Suprapubic skin (tissue), 4 donors: ENCODE measurements at regions not wholly inside any gene's neighbourhood (a gene's known extent, or its start where the extent isn't known, plus 50 kb on each side); places are given as distances from the start of the nearest gene placed in this dataset.

ENCODE experiments used
- DNase-seq, 2 donors: peaks; one replicate each; pipeline ENCODE4 v3.0.0-alpha.2; 2019; ENCODE audit warnings: low spot score in 2 of 2
- H3K27ac ChIP-seq: fragments of 200-600 bp; sonication (generic); one replicate; pipeline ENCODE4 v1.5.1; 2019
- H3K27me3 ChIP-seq: fragments of 200-600 bp; sonication (generic); one replicate; pipeline ENCODE4 v1.5.1; 2019
- H3K36me3 ChIP-seq: fragments of 200-600 bp; sonication (generic); one replicate; pipeline ENCODE4 v1.5.1; 2019
- H3K4me1 ChIP-seq: fragments of 200-600 bp; sonication (generic); one replicate; pipeline ENCODE4 v1.5.1; 2019
- H3K4me3 ChIP-seq: fragments of 200-600 bp; sonication (generic); one replicate; pipeline ENCODE4 v1.5.1; 2019; ENCODE audit warnings: mild to moderate bottlenecking
- H3K9me3 ChIP-seq: fragments of 200-600 bp; sonication (generic); one replicate; pipeline ENCODE4 v1.5.1; 2019
- CTCF ChIP-seq, 2 donors: fragments of 200-600 bp in 1 of 2; fragments of 450-650 bp in 1 of 2; sonication (generic) in 1 of 2; IDR thresholded peaks; one replicate each; pipeline ENCODE4 v1.5.1; 2016 to 2019; ENCODE audit warnings: antibody characterized with exemption in 2 of 2, mild to moderate bottlenecking in 1 of 2, moderate library complexity in 1 of 2
- EP300 ChIP-seq: sonication (generic); formaldehyde crosslinking; IDR thresholded peaks from one replicate; pipeline ENCODE4 v1.6.1; 2017; ENCODE audit warnings: antibody characterized with exemption
- POLR2A ChIP-seq, 2 donors: fragments of 450-650 bp; IDR thresholded peaks; one replicate each; pipeline ENCODE4 v1.6.1; 2017; ENCODE audit warnings: antibody characterized with exemption in 2 of 2, mild to moderate bottlenecking in 2 of 2, moderate library complexity in 2 of 2
- POLR2AphosphoS5 ChIP-seq, 3 donors: sonication (generic); formaldehyde crosslinking; IDR thresholded peaks; one replicate each; pipeline ENCODE4 v1.6.1; 2017; ENCODE audit warnings: antibody characterized with exemption in 3 of 3
- WGBS: methylation state at CpG from one replicate; pipeline ENCODE4 v1.1.5; 2018; 5-methylcytosine and 5-hydroxymethylcytosine counted together

GRCh38 chr10:45063591-45064231 is 63.0 kb downstream of the ZNF22 start:
- 61% methylated on average over 8 of the region's 8 CpGs for WGBS
- H3K4me1 ChIP-seq, result peaks cover 19% of the 10 kb centered on the region

GRCh38 chr10:45064998-45065397 is 64.3 kb downstream of the ZNF22 start:
- H3K36me3 ChIP-seq, result no peaks in the 10 kb centered on the region
- no peak overlapping the region for H3K4me3 ChIP-seq
- H3K4me1 ChIP-seq, result peaks cover 19% of the 10 kb centered on the region
- WGBS, result 60% methylated on average over 3 of the region's 3 CpGs
- no peak for DNase-seq
- H3K9me3 ChIP-seq, result no peaks in the 10 kb centered on the region
- H3K27ac ChIP-seq, result no peak overlapping the region
- no peak for TF ChIP-seq POLR2AphosphoS5 (IDR thresholded peaks at IDR 0.05)
- TF ChIP-seq POLR2A (IDR thresholded peaks at IDR 0.05), result no peak
- TF ChIP-seq EP300, result no peak
- no peak for TF ChIP-seq CTCF (IDR thresholded peaks at IDR 0.05)
- no peaks in the 10 kb centered on the region for H3K27me3 ChIP-seq

More at GRCh38 chr10:45063591-45064231, 63.0 kb downstream of the ZNF22 start:
- Histone ChIP-seq H3K27ac (peak overlapping the region; percentile 27), H3K27me3 (no peaks in the 10 kb centered on the region), H3K36me3 (no peaks in the 10 kb centered on the region), H3K4me3 (no peak overlapping the region), H3K9me3 (no peaks in the 10 kb centered on the region)
- TF ChIP-seq CTCF (IDR thresholded peaks at IDR 0.05) (no peak), POLR2A (IDR thresholded peaks at IDR 0.05) (no peak)
- DNase-seq, result no peak

GRCh38 chr10:45071043-45071813 is 70.5 kb downstream of the ZNF22 start:
- 95% methylated on average over 14 of the region's 14 CpGs for WGBS
- H3K27ac ChIP-seq, result no peak overlapping the region
- no peak for TF ChIP-seq POLR2A (IDR thresholded peaks at IDR 0.05)
- TF ChIP-seq CTCF (IDR thresholded peaks at IDR 0.05), result no peak
- no peak for TF ChIP-seq POLR2AphosphoS5 (IDR thresholded peaks at IDR 0.05)
- no peaks in the 10 kb centered on the region for H3K36me3 ChIP-seq
- DNase-seq, result no peak
- H3K27me3 ChIP-seq, result no peaks in the 10 kb centered on the region
- H3K4me3 ChIP-seq, result no peak overlapping the region
- no peaks in the 10 kb centered on the region for H3K4me1 ChIP-seq
- no peaks in the 10 kb centered on the region for H3K9me3 ChIP-seq

DNA sequence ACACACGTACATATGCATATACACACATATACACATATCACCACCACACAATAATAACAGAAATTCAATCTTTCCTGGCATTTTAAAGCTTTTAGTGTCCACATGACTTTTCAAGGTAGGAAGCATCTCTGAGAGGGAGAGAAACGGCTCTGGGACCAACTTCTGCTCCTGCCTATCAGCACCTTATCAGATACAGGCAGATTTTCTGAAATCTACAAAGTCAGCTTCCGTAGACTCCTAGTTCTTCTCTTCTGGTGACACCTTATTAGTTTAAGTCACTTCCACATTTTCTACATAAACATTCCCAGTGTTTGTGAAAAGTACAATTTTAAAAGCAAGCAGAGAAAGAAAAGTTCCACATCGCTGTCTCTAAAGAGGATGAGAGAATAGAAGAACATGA is 74.5 kb downstream of the ZNF22 start:
- TF ChIP-seq CTCF (IDR thresholded peaks at IDR 0.05) (no peak), POLR2AphosphoS5 (IDR thresholded peaks at IDR 0.05) (no peak), POLR2A (IDR thresholded peaks at IDR 0.05) (no peak), EP300 (no peak)
- H3K4me3 ChIP-seq, result no peak overlapping the region
- H3K9me3 ChIP-seq, result no peaks in the 10 kb centered on the region
- no peaks in the 10 kb centered on the region for H3K27me3 ChIP-seq
- DNase-seq, result no peak
- H3K36me3 ChIP-seq, result no peaks in the 10 kb centered on the region
- H3K4me1 ChIP-seq, result no peaks in the 10 kb centered on the region
- H3K27ac ChIP-seq, result no peak overlapping the region
- 65% methylated on average over 4 of the region's 4 CpGs for WGBS

DNA sequence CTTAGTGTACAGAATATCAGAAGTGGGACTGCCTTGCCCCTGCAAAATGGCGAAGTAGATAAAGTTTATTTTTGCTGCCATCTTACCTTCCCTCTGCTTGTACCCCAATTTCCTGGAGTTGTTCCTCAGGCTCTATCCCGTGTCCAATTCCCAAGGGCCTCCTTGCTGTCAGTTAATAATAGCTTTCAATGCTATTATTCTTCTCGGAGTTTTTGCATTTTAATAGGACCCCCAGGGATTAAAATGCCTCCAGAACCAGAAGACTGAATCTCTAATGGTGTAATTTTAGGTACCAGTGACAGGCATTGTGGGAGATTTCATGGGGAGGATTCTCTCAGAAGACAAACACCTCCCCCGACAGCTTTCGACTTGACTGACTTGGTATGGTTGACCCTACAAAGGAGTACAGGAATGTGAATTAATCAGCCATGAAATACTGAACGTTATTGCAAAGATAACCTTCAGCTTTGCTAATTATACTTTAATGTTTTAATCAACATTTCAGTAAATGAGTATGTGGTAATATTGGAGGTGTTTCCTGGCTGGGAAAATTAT is 75.2 kb downstream of the ZNF22 start:
- 57% methylated on average over 6 of the region's 6 CpGs for WGBS
- Histone ChIP-seq H3K27ac (no peak overlapping the region), H3K9me3 (no peaks in the 10 kb centered on the region), H3K4me1 (no peaks in the 10 kb centered on the region), H3K36me3 (no peaks in the 10 kb centered on the region), H3K27me3 (no peaks in the 10 kb centered on the region), H3K4me3 (no peak overlapping the region)
- DNase-seq, result no peak
- TF ChIP-seq EP300 (no peak), CTCF (IDR thresholded peaks at IDR 0.05) (no peak), POLR2AphosphoS5 (IDR thresholded peaks at IDR 0.05) (no peak), POLR2A (IDR thresholded peaks at IDR 0.05) (no peak)
